Natural killer cell treated with Interleukin-12 subunit alpha and Interleukin-12 subunit beta and Interleukin-15 and Interleukin-18, amount 100 ng/mL, for 72 hours (primary cell): ENCODE measurements at regions not wholly inside any gene's neighbourhood (a gene's known extent, or its start where the extent isn't known, plus 50 kb on each side); places are given as distances from the start of the nearest gene placed in this dataset.

ENCODE experiments used
- ATAC-seq, 2 donors: fragments of 150-1000 bp; cut with Tn5 transposase in 1 of 2; sonication (Bioruptor Pico), chemical (Tn5 transposase) in 1 of 2; 2 replicates each; pipeline ENCODE4 v1.10.0; 2021
- DNase-seq: peaks from one replicate; pipeline ENCODE4 v3.0.0; 2022; ENCODE audit warnings: low spot score
- H3K27ac Mint-ChIP-seq, 2 donors: 1 replicate in 1 of 2; 2 replicates in 1 of 2; pipeline ENCODE4 v1.8.0; 2022; ENCODE audit warnings: mixed read lengths in 2 of 2, mild to moderate bottlenecking in 1 of 2, moderate library complexity in 1 of 2
- H3K27me3 Mint-ChIP-seq, 2 donors: 1 replicate in 1 of 2; 2 replicates in 1 of 2; pipeline ENCODE4 v1.8.0; 2022; ENCODE audit warnings: mixed read lengths in 2 of 2
- H3K36me3 Mint-ChIP-seq: one replicate; pipeline ENCODE4 v1.8.0; 2022; ENCODE audit warnings: mixed read lengths
- H3K4me1 Mint-ChIP-seq, 2 donors: 1 replicate in 1 of 2; 2 replicates in 1 of 2; pipeline ENCODE4 v1.8.0; 2022; ENCODE audit warnings: low read depth in 2 of 2, mixed read lengths in 2 of 2, mild to moderate bottlenecking in 1 of 2
- H3K4me3 Mint-ChIP-seq: one replicate; pipeline ENCODE4 v1.8.0; 2022; ENCODE audit warnings: mixed read lengths
- H3K9me3 Mint-ChIP-seq: 2 replicates; pipeline ENCODE4 v1.8.0; 2022; ENCODE audit warnings: mixed read lengths

DNA sequence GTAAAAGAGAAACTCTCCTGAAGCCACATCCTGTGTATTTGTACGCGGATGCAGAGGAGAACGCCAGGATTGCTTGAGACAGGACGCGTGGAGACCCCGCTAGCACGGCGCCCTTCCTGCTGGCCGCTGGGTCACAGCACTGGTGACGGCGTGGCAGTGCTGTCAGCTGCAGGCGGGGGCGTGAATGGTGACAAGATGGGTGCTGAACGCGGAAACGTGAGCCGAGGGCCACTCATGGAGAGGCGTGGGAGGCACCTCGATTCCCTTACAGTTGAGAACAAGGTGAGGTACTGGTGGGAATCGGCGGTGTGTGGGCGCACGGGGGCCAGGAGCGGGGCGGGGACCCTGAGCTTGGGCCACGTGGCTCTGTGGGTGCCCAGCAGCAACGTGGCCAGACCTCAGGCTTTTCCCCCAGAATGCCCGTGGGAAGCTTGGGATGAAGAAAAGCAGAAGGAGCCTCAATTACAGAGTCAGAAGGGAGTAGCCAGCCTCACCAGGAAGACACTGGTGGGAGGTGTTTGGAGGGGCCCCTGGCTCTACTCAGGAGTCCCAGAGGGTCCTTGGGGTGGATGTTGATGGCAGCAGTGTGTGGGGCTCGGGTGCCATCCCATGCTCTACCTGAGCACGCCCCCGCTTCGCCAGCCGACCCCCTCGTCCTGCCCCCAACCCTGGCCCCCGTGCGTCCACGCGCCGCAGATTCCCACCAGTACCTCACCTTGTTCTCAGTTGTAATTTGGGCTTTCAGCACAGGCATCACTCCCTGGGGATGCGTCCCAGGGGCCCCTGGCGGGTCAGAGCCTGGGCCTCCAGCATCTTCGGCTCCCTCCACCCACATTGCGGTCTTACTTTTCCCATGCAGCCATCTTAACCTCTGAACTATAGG is 208.4 kb upstream of the TCERG1L start:
- H3K36me3 Mint-ChIP-seq, result no peaks in the 10 kb centered on the region
- peak in 1 of 2 donors; percentile 32 for ATAC-seq
- no peak overlapping the region for H3K4me3 Mint-ChIP-seq
- peaks cover 2 to 19% of the 10 kb centered on the region in 2 donors for H3K27me3 Mint-ChIP-seq
- H3K4me1 Mint-ChIP-seq, result no peaks in the 10 kb centered on the region
- DNase-seq, result no peak
- no peak overlapping the region for H3K27ac Mint-ChIP-seq
- no peaks in the 10 kb centered on the region for H3K9me3 Mint-ChIP-seq

- H3K27ac Mint-ChIP-seq, result no peak overlapping the region
- H3K36me3 Mint-ChIP-seq, result no peaks in the 10 kb centered on the region
- ATAC-seq (peak; percentile 28 to 43), DNase-seq (no peak)
- H3K9me3 Mint-ChIP-seq, result no peaks in the 10 kb centered on the region
- H3K27me3 Mint-ChIP-seq, result peaks cover 3 to 15% of the 10 kb centered on the region in 2 donors
- H3K4me1 Mint-ChIP-seq, result no peaks in the 10 kb centered on the region
- no peak overlapping the region for H3K4me3 Mint-ChIP-seq
Observed at GRCh38 chr10:131531265-131532190, 220.0 kb upstream of the TCERG1L start.

GRCh38 chr10:131532291-131532690 is 220.8 kb upstream of the TCERG1L start:
- Mint-ChIP-seq H3K9me3 (no peaks in the 10 kb centered on the region), H3K36me3 (no peaks in the 10 kb centered on the region), H3K4me3 (no peak overlapping the region), H3K4me1 (no peaks in the 10 kb centered on the region), H3K27me3 (peaks cover 3 to 19% of the 10 kb centered on the region in 2 donors), H3K27ac (no peak overlapping the region)
- ATAC-seq (no peak), DNase-seq (no peak)

DNA sequence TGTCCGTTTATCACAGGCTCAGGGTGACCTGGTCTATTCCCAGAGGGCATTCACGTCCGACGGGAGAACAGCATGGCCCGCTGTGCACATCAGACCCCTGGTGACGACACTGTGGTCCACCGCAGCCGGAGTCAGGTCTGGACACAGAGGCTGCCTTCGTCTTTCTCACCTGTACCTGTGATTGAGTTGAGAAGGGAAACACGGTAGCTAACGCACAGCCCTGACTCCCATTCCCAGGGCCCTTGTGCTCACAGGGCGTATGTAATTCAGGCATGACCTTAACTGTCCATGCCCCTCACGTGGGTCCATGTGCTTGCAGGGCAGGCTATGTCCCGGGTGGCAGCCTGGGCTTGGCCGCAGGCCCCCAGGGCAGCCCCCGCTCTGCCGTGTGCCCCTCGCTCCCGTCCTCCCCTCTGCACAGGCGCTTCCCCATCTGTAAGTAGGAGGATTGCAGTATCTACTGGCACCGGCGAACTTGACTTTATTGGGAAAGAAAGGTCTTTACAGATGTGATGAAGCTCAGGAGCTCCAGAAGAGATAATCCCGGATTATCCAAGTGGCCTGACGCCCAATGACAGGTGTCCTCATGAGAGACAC is 221.3 kb upstream of the TCERG1L start:
- H3K9me3 Mint-ChIP-seq, result no peaks in the 10 kb centered on the region
- no peak for DNase-seq
- no peak overlapping the region for H3K4me3 Mint-ChIP-seq
- H3K4me1 Mint-ChIP-seq, result no peaks in the 10 kb centered on the region
- no peaks in the 10 kb centered on the region for H3K36me3 Mint-ChIP-seq
- no peak overlapping the region for H3K27ac Mint-ChIP-seq
- peaks cover 3 to 22% of the 10 kb centered on the region in 2 donors for H3K27me3 Mint-ChIP-seq
- no peak for ATAC-seq

DNA sequence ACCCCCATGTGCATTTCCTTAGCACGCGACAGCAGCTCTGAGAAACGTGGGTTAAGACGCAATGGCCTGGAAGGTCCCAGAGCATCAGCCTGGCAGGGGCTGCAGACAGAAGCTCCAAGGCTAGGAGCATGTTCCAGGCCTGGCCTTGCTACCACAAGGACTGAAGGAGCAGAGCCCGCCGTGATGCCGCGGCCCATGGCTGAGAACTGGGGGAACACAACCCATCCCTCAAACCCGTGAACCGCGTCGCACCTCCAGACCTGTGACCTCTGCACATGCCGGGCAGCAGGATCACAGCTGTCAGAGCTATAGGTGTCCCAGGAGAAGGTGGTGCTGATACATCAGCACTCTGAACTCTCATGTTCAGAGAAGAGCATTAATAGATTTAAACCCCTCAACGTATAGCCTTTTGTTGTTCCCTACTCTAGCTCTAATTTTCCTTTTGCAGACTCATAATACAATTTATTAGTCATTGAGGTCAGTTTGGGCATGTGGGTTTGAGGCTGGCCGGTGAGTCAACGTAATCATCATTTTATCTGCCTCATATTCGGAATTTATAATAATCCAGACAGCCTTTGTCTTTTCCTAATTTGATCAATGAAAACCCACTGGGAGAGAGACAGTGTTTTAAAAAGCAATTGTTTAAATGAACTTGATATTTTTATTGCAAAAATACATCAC is 222.5 kb upstream of the TCERG1L start:
- no peaks in the 10 kb centered on the region for H3K36me3 Mint-ChIP-seq
- no peak for ATAC-seq
- no peaks in the 10 kb centered on the region for H3K4me1 Mint-ChIP-seq

GRCh38 chr10:131534836-131535235 is 223.3 kb upstream of the TCERG1L start:
- Mint-ChIP-seq H3K9me3 (no peaks in the 10 kb centered on the region), H3K36me3 (no peaks in the 10 kb centered on the region), H3K4me1 (no peaks in the 10 kb centered on the region), H3K4me3 (no peak overlapping the region), H3K27ac (no peak overlapping the region), H3K27me3 (peaks cover 7 to 13% of the 10 kb centered on the region in 2 donors)
- no peak for DNase-seq
- ATAC-seq, result no peak

More for the DNA sequence above, 222.5 kb upstream of the TCERG1L start:
- no peak overlapping the region for H3K4me3 Mint-ChIP-seq
- no peak for DNase-seq
- no peaks in the 10 kb centered on the region for H3K9me3 Mint-ChIP-seq
- no peak overlapping the region for H3K27ac Mint-ChIP-seq
- peaks cover 7 to 13% of the 10 kb centered on the region in 2 donors for H3K27me3 Mint-ChIP-seq

- DNase-seq (no peak), ATAC-seq (no peak)
- Mint-ChIP-seq H3K27me3 (peaks cover 14 to 20% of the 10 kb centered on the region in 2 donors), H3K4me1 (no peaks in the 10 kb centered on the region), H3K4me3 (no peak overlapping the region), H3K9me3 (no peaks in the 10 kb centered on the region), H3K36me3 (no peaks in the 10 kb centered on the region), H3K27ac (no peak overlapping the region)
Observed at GRCh38 chr10:131536676-131537075, 225.2 kb upstream of the TCERG1L start.

- no peak overlapping the region for H3K27ac Mint-ChIP-seq
- H3K36me3 Mint-ChIP-seq, result no peaks in the 10 kb centered on the region
Observed at GRCh38 chr10:131537281-131537680, 225.8 kb upstream of the TCERG1L start.

GRCh38 chr10:131544495-131544894 is 233.0 kb upstream of the TCERG1L start:
- no peak overlapping the region for H3K4me3 Mint-ChIP-seq
- no peak overlapping the region for H3K27ac Mint-ChIP-seq
- H3K36me3 Mint-ChIP-seq, result no peaks in the 10 kb centered on the region
- H3K4me1 Mint-ChIP-seq, result no peaks in the 10 kb centered on the region
- H3K9me3 Mint-ChIP-seq, result no peaks in the 10 kb centered on the region
- no peak for DNase-seq
- H3K27me3 Mint-ChIP-seq, result peaks cover 12 to 13% of the 10 kb centered on the region in 2 donors
- ATAC-seq, result no peak

More at GRCh38 chr10:131537281-131537680, 225.8 kb upstream of the TCERG1L start:
- H3K9me3 Mint-ChIP-seq, result no peaks in the 10 kb centered on the region
- no peak for DNase-seq
- no peak for ATAC-seq
- H3K27me3 Mint-ChIP-seq, result peaks cover 14 to 20% of the 10 kb centered on the region in 2 donors
- H3K4me3 Mint-ChIP-seq, result no peak overlapping the region
- no peaks in the 10 kb centered on the region for H3K4me1 Mint-ChIP-seq

- H3K36me3 Mint-ChIP-seq, result no peaks in the 10 kb centered on the region
- ATAC-seq (peak in 1 of 2 donors; percentile 21), DNase-seq (no peak)
- H3K4me3 Mint-ChIP-seq, result no peak overlapping the region
- H3K4me1 Mint-ChIP-seq, result no peaks in the 10 kb centered on the region
- no peak overlapping the region for H3K27ac Mint-ChIP-seq
- peaks cover 5 to 7% of the 10 kb centered on the region in 2 donors for H3K27me3 Mint-ChIP-seq
- H3K9me3 Mint-ChIP-seq, result no peaks in the 10 kb centered on the region
Observed at GRCh38 chr10:131546086-131546810, 234.7 kb upstream of the TCERG1L start.

DNA sequence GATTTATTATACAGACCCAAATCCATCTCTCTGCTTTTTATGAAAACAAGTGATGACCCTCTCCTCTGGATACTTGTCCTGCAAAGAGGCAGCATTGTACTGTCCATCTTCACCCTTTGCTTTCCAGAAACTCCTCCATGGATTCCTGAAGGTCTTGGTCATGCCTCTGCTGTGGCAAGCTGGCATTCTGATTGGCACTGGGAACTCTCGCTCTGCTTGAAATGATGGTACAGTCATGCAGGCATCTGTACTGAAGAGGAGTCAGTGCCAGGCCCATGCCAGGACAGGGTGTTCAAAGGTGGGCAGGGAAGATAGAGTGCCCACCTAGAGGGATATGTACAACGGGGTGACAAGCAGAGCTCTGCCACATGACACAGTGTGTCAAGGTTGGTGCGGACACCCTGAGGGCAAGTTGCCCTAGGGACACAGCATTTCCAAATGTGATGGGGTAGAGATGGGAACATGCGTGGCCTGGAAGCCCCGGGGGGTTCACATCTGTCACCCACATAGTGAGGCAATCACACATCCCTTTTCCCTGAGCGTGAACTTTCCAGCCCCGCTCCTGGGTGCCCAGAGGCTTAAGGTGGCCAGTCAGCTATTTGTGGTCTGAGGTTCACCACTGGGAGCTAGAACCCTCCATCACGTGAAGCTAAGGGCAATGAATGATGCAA is 235.7 kb upstream of the TCERG1L start:
- peak in 1 of 2 donors; percentile 50 for ATAC-seq

DNA sequence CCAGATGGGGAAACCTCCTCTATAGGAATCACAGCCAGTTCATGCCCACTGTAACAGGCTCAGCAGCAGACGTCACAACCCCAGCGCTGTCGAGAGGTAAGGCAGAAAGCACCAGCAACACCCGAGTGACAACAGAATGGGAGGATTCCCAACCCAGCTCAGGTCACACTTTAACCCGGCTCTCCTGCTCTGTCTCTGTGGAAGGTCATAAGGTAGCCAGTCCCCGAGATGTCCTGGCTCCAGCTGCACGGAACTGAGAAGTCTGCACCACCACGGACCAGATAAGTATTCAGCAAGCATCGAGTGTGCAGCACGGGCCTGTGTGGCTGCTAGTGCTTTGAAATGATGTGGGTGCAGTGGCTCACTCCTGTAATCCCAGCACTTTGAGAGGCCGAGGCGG is 236.7 kb upstream of the TCERG1L start:
- ATAC-seq (no peak), DNase-seq (no peak)
- no peak overlapping the region for H3K4me3 Mint-ChIP-seq
- no peaks in the 10 kb centered on the region for H3K9me3 Mint-ChIP-seq
- H3K4me1 Mint-ChIP-seq, result no peaks in the 10 kb centered on the region
- no peaks in the 10 kb centered on the region for H3K36me3 Mint-ChIP-seq
- H3K27ac Mint-ChIP-seq, result no peak overlapping the region
- peaks cover 0 to 3% of the 10 kb centered on the region in 2 donors for H3K27me3 Mint-ChIP-seq

More for the DNA sequence above, 235.7 kb upstream of the TCERG1L start:
- no peaks in the 10 kb centered on the region for H3K36me3 Mint-ChIP-seq
- no peak for DNase-seq
- H3K27me3 Mint-ChIP-seq, result peaks cover 5 to 7% of the 10 kb centered on the region in 2 donors
- H3K4me3 Mint-ChIP-seq, result no peak overlapping the region
- H3K4me1 Mint-ChIP-seq, result no peaks in the 10 kb centered on the region
- no peaks in the 10 kb centered on the region for H3K9me3 Mint-ChIP-seq
- H3K27ac Mint-ChIP-seq, result no peak overlapping the region
